Breast epithelium (tissue), 3 donors: ENCODE measurements at regions not wholly inside any gene's neighbourhood (a gene's known extent, or its start where the extent isn't known, plus 50 kb on each side); places are given as distances from the start of the nearest gene placed in this dataset.

Experiments used
- POLR2A ChIP-seq: fragments of 450-650 bp; IDR thresholded peaks from one replicate; pipeline ENCODE4 v1.6.1; 2016; ENCODE audit warnings: antibody characterized with exemption, mild to moderate bottlenecking, moderate library complexity
- POLR2AphosphoS5 ChIP-seq, 3 donors: sonication (generic); formaldehyde crosslinking; IDR thresholded peaks; one replicate each; pipeline ENCODE4 v1.6.1; 2017; ENCODE audit warnings: antibody characterized with exemption in 3 of 3
- TF ChIP-seq, protein P1 (sequence below), 3 donors: fragments of 450-650 bp; IDR thresholded peaks; one replicate each; pipeline ENCODE4 v1.5.1; 2016 to 2017; ENCODE audit warnings: antibody characterized with exemption in 3 of 3, mild to moderate bottlenecking in 3 of 3, moderate library complexity in 3 of 3

DNA sequence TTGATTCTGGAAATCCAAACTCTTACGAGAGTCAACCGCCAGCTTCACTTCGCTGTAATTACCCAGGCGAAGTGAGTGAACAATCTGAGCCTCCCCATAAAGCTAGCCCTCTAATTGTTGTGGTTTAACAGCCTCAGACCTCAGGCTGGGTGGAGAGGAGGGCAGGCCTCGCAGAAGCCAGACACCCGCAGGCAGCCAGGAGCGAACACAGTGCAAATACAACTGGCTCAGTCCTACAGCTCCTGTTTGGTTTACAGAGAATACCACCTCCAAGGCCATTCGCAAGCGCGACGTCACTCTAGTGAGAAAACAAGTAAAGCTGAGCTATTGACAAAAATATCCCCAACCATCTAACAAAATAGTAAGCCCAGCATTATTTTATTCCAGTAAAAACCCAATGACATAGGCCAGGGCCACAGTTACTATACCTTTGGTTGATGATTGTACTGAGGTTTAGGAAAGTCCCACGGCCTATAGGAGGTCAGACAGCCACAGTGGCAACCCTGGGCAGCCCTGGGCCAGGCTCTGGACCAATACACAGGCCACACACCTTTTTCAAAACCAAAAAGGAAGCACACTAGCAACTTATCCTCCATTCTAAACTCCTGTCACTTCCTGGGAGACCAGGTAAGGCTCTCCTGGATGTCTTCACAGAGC, 163.3 kb downstream of the ETS2 start:
- TF ChIP-seq POLR2A (no peak), POLR2AphosphoS5 (IDR thresholded peaks at IDR 0.05) (no peak)
- TF ChIP-seq, protein P1, sequence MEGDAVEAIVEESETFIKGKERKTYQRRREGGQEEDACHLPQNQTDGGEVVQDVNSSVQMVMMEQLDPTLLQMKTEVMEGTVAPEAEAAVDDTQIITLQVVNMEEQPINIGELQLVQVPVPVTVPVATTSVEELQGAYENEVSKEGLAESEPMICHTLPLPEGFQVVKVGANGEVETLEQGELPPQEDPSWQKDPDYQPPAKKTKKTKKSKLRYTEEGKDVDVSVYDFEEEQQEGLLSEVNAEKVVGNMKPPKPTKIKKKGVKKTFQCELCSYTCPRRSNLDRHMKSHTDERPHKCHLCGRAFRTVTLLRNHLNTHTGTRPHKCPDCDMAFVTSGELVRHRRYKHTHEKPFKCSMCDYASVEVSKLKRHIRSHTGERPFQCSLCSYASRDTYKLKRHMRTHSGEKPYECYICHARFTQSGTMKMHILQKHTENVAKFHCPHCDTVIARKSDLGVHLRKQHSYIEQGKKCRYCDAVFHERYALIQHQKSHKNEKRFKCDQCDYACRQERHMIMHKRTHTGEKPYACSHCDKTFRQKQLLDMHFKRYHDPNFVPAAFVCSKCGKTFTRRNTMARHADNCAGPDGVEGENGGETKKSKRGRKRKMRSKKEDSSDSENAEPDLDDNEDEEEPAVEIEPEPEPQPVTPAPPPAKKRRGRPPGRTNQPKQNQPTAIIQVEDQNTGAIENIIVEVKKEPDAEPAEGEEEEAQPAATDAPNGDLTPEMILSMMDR (IDR thresholded peaks at IDR 0.05), result no peak
